GM12878 (cell line): ENCODE measurements at regions not wholly inside any gene's neighbourhood (a gene's known extent, or its start where the extent isn't known, plus 50 kb on each side); places are given as distances from the start of the nearest gene placed in this dataset.
A peak's percentile ranks its signal among the peaks of the same experiment; 100 is the strongest.

Source experiments
- ATAC-seq: fragments of 200-7000 bp; cut with Tn5 transposase; 3 replicates; pipeline ENCODE4 v1.9.1; 2020; ENCODE audit warnings: mild to moderate bottlenecking, moderate library complexity
- BruUV-seq: library from RNA; stranded (reverse); fragments of 400-500 nt; replicated peaks from 2 replicates; lab custom pipeline; 2021; lab: Mats Ljungman, UMichigan
- CTCF ChIA-PET: fragments of 300-600 bp; sonication (Branson Sonifier 250); formaldehyde crosslinking; extraction: SDS; loops from one replicate; lab custom pipeline; 2021; ENCODE audit warnings: inconsistent platforms; lab: Yijun Ruan, JAX
- POLR2A ChIA-PET: fragments of 350-600 bp; formaldehyde crosslinking; extraction: SDS; loops from one replicate; lab custom pipeline; 2021; ENCODE audit warnings: inconsistent platforms; lab: Charles Lee
- RAD21 ChIA-PET: fragments of 300-600 bp; sonication (Branson Sonifier 250); formaldehyde crosslinking; loops from one replicate; lab custom pipeline; 2023; ENCODE audit warnings: antibody characterized with exemption; ENCODE audit not compliant: unreplicated experiment; lab: Charles Lee
- SMC1A ChIA-PET: fragments of 300-600 bp; sonication (Branson Sonifier 250); formaldehyde crosslinking; loops from one replicate; lab custom pipeline; 2023; ENCODE audit not compliant: unreplicated experiment, uncharacterized antibody; lab: Charles Lee
- DNase-seq: peaks from one replicate; pipeline ENCODE4 v3.0.0-alpha.2; 2011; ENCODE audit warnings: low read depth, low spot score
- FAIRE-seq: peaks from 3 replicates; lab custom pipeline; 2011; peaks lifted over from hg19 to GRCh38; lab: Jason Lieb, UNC
- H2AFZ ChIP-seq: 2 replicates; pipeline ENCODE4 v1.6.0; 2011; ENCODE audit warnings: low read depth, low read length, control low read depth; ENCODE audit not compliant: control insufficient read depth
- H3K27ac ChIP-seq: 2 replicates; pipeline ENCODE4 v1.5.1; 2011; ENCODE audit warnings: control low read depth; ENCODE audit not compliant: control insufficient read depth, insufficient read depth
- H3K27me3 ChIP-seq, 2 experiments: replicated peaks in 1 of 2; 2 replicates each; pipeline versions ENCODE4 v1.6.0 to v1.6.1; 2011; ENCODE audit warnings: low read length in 1 of 2; ENCODE audit not compliant: control insufficient read depth in 2 of 2, insufficient read depth in 2 of 2
- H3K36me3 ChIP-seq, 2 experiments: 2 replicates each; pipeline ENCODE4 v1.5.1; 2011; ENCODE audit warnings: low read length in 1 of 2; ENCODE audit not compliant: control insufficient read depth in 2 of 2, insufficient read depth in 2 of 2
- H3K4me1 ChIP-seq: 2 replicates; pipeline ENCODE4 v1.6.1; 2011; ENCODE audit warnings: mild to moderate bottlenecking, low read length, moderate library complexity, mixed read lengths; ENCODE audit not compliant: control insufficient read depth, insufficient read depth
- H3K4me2 ChIP-seq: 2 replicates; pipeline ENCODE4 v1.6.0; 2011; ENCODE audit warnings: control low read depth; ENCODE audit not compliant: control insufficient read depth, insufficient read depth
- H3K4me3 ChIP-seq: fragments of 200-600 bp; sonication (generic); 2 replicates; pipeline ENCODE4 v1.5.1; 2016
- H3K79me2 ChIP-seq: 2 replicates; pipeline ENCODE4 v1.6.0; 2011; ENCODE audit warnings: low read length; ENCODE audit not compliant: control insufficient read depth, insufficient read depth
- H3K9ac ChIP-seq: 2 replicates; pipeline ENCODE4 v1.8.0; 2011; ENCODE audit warnings: low read length, control low read depth, mixed read lengths; ENCODE audit not compliant: control insufficient read depth, insufficient read depth
- H3K9me3 ChIP-seq: replicated peaks from 3 replicates; pipeline ENCODE4 v1.5.1; 2011; ENCODE audit warnings: mild to moderate bottlenecking, low read length; ENCODE audit not compliant: control insufficient read depth, insufficient read depth
- H4K20me1 ChIP-seq: 2 replicates; pipeline ENCODE4 v1.6.0; 2011; ENCODE audit not compliant: control insufficient read depth, insufficient read depth
- ATF7 ChIP-seq: fragments of 450-650 bp; IDR thresholded peaks from 2 replicates; pipeline ENCODE4 v1.6.1; 2016; ENCODE audit warnings: low read depth, mild to moderate bottlenecking
- CBX5 ChIP-seq: sonication (generic); IDR thresholded peaks from 2 replicates; pipeline ENCODE4 v1.6.1; 2016; ENCODE audit warnings: low read depth, moderate library complexity, mild to moderate bottlenecking, inconsistent platforms
- DPF2 ChIP-seq: fragments of 450-650 bp; IDR thresholded peaks from 2 replicates; pipeline ENCODE4 v1.6.1; 2017; ENCODE audit warnings: mild to moderate bottlenecking
- FOXM1 ChIP-seq: IDR thresholded peaks from 2 replicates; pipeline ENCODE4 v1.6.1; 2012; ENCODE audit warnings: low read depth, mild to moderate bottlenecking, inconsistent platforms, low read length, moderate library complexity
- IKZF2 ChIP-seq, 2 experiments: fragments of 450-650 bp; IDR thresholded peaks; 2 replicates each; pipeline ENCODE4 v1.6.1; 2017; ENCODE audit warnings: mild to moderate bottlenecking in 2 of 2, moderate library complexity in 2 of 2
- JUND ChIP-seq: IDR thresholded peaks from 2 replicates; pipeline ENCODE4 v1.6.1; 2012; ENCODE audit warnings: low read depth, mild to moderate bottlenecking, low read length, improper control_type of control experiment, moderate library complexity
- KDM1A ChIP-seq: fragments of 200-600 bp; sonication (generic); IDR thresholded peaks from 2 replicates; pipeline ENCODE4 v1.6.1; 2016; ENCODE audit warnings: borderline replicate concordance
- MTA2 ChIP-seq: fragments of 450-650 bp; IDR thresholded peaks from 2 replicates; pipeline ENCODE4 v1.6.1; 2016; ENCODE audit warnings: low read depth, mild to moderate bottlenecking, moderate library complexity
- PAX5 ChIP-seq: IDR thresholded peaks from 2 replicates; pipeline ENCODE4 v1.6.1; 2011; ENCODE audit warnings: low read depth, low read length, borderline replicate concordance
- RAD21 ChIP-seq: IDR thresholded peaks from 2 replicates; pipeline ENCODE4 v1.6.1; 2011; ENCODE audit warnings: mild to moderate bottlenecking, low read depth, low read length, moderate library complexity; ENCODE audit not compliant: insufficient read depth
- REST ChIP-seq: IDR thresholded peaks from 2 replicates; pipeline ENCODE4 v1.6.1; 2012; ENCODE audit warnings: mild to moderate bottlenecking, low read depth, low read length
- SMAD1 ChIP-seq: fragments of 450-650 bp; IDR thresholded peaks from 2 replicates; pipeline ENCODE4 v1.6.1; 2018; ENCODE audit warnings: mild to moderate bottlenecking, low read depth; ENCODE audit not compliant: partially characterized antibody
- SRF ChIP-seq, 2 experiments: IDR thresholded peaks; 2 replicates each; pipeline ENCODE4 v1.6.1; 2011; ENCODE audit warnings: low read depth in 2 of 2, low read length in 2 of 2, mild to moderate bottlenecking in 1 of 2, moderate library complexity in 1 of 2
- STAT1 ChIP-seq: fragments of 450-650 bp; conservative IDR thresholded peaks from 2 replicates; pipeline ENCODE4 v1.6.1; 2014; ENCODE audit warnings: antibody characterized with exemption, mild to moderate bottlenecking
- TARDBP ChIP-seq: IDR thresholded peaks from 2 replicates; pipeline ENCODE4 v1.6.1; 2016; ENCODE audit warnings: borderline replicate concordance
- YY1 ChIP-seq: IDR thresholded peaks from 2 replicates; pipeline ENCODE4 v1.6.1; 2011; ENCODE audit warnings: low read depth, mild to moderate bottlenecking, low read length
- ZBED1 ChIP-seq: IDR thresholded peaks from 2 replicates; pipeline ENCODE4 v1.6.1; 2016; ENCODE audit warnings: borderline replicate concordance
- ZNF24 ChIP-seq: fragments of 450-650 bp; IDR thresholded peaks from 2 replicates; pipeline ENCODE4 v1.6.1; 2017; ENCODE audit warnings: antibody characterized with exemption, mild to moderate bottlenecking
- WGBS: methylation state at CpG from one replicate; pipeline ENCODE4 v1.1.6; 2016; ENCODE audit warnings: low lambda C conversion rate; ENCODE audit not compliant: insufficient replicate concordance, insufficient coverage; ENCODE audit errors: missing lambda C conversion rate; 5-methylcytosine and 5-hydroxymethylcytosine counted together
- in situ Hi-C: fragments of 300-500 bp; cut with MboI; formaldehyde crosslinking; loops from 9 replicates; pipeline ENCODE4 v1.14.3; 2018; ENCODE audit warnings: mixed read lengths
- intact Hi-C: fragments of 100-400 bp; cut with micrococcal nuclease; formaldehyde crosslinking; loops from one replicate; pipeline ENCODE4 v1.14.2; 2022; ENCODE audit not compliant: unreplicated experiment
- TF ChIP-seq, protein P1 (sequence below): IDR thresholded peaks from 2 replicates; pipeline ENCODE4 v1.6.1; 2012; ENCODE audit warnings: low read depth, low read length, improper control_type of control experiment
- TF ChIP-seq, protein P2 (sequence below): fragments of 450-650 bp; IDR thresholded peaks from 2 replicates; pipeline ENCODE4 v1.6.1; 2017; ENCODE audit warnings: low read depth, mild to moderate bottlenecking, moderate library complexity

- no peak for TF ChIP-seq REST
These were observed 256.9 kb upstream of the SESN3 start (continued) for GRCh38 chr11:95487938-95488337.

DNA sequence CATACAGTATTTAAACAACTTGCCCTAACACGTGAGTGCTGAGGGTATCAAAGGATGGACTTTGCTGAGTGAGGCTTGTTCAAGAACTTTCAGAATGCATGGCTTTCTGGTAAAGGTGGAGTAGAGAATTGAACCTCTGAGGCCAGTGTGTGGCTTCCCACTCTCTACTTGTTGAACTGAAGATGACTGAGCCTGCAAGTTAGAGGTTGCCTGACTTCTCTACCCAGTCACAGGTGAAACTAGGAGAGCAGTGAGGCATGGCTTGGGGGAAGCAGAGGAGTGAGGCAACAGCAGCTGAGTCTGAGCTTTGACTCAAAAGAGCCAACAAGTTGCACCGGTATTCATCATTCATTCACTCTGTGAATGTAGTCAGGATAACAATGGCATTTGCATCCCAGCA is 256.4 kb upstream of the SESN3 start:
- 0% methylated on average over 2 of the region's 2 CpGs for WGBS
- FAIRE-seq (peak; percentile 90), ATAC-seq (peak; percentile 100), DNase-seq (peak; percentile 83)
- POLR2A ChIA-PET: interaction anchor here (0.7 to 1.1 kb wide), 3 partner anchors 43 to 205 kb away, joined by 3 to 4 read pairs (median 4); no protein-coding TSS in a partner anchor
- no peaks in the 10 kb centered on the region for H4K20me1 ChIP-seq
- peak overlapping the region; percentile 8; the same call in 1 of the 2 replicates for H3K4me2 ChIP-seq
- no peak overlapping the region for H2AFZ ChIP-seq
- H3K9ac ChIP-seq: no peak overlapping the region
- H3K9me3 ChIP-seq: no peaks in the 10 kb centered on the region
- in situ Hi-C loops: no loop called here
- peaks cover 4% of the 10 kb centered on the region; the same call in 1 of the 2 replicates for H3K4me1 ChIP-seq
- RAD21 ChIA-PET: interaction anchor here (0.6 to 1.6 kb wide), 11 partner anchors 19 to 333 kb away, joined by 3 to 5 read pairs (median 3); no protein-coding TSS in a partner anchor
- no peaks in the 10 kb centered on the region for H3K36me3 ChIP-seq
- H3K4me3 ChIP-seq: no peak overlapping the region
- CTCF ChIA-PET: interaction anchor here (0.8 to 1.4 kb wide), 3 partner anchors 21 to 335 kb away, joined by 3 read pairs; no protein-coding TSS in a partner anchor
- intact Hi-C loops: loop anchor here (10.0 kb wide), 1 partner anchor 217 kb away; no protein-coding TSS in a partner anchor
- no peak overlapping the region for H3K27ac ChIP-seq
- H3K27me3 ChIP-seq: peaks cover 0 to 2% of the 10 kb centered on the region in 2 experiments; a peak in 1 of 4 replicates
- BruUV-seq: no TSS peak
- H3K79me2 ChIP-seq: no peaks in the 10 kb centered on the region
- SMC1A ChIA-PET: interaction anchor here (0.5 to 2.3 kb wide), 11 partner anchors 9 to 333 kb away, joined by 3 to 9 read pairs (median 4); partner anchors contain the start of gene SESN3
- TF ChIP-seq, protein P1, sequence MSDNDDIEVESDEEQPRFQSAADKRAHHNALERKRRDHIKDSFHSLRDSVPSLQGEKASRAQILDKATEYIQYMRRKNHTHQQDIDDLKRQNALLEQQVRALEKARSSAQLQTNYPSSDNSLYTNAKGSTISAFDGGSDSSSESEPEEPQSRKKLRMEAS: no peak
- no peak for TF ChIP-seq FOXM1
- peak; percentile 47; the same call in 1 of the 2 replicates for TF ChIP-seq ATF7
- TF ChIP-seq STAT1: no peak
- peak; percentile 73; the same call in 1 of the 2 replicates for TF ChIP-seq MTA2
- no peak for TF ChIP-seq KDM1A
- TF ChIP-seq JUND: no peak
- TF ChIP-seq CBX5: peak; percentile 78; the same call in 1 of the 2 replicates
- no peak for TF ChIP-seq YY1
- TF ChIP-seq DPF2: peak; percentile 54; the same call in 1 of the 2 replicates
- no peak for TF ChIP-seq ZBED1
- no peak for TF ChIP-seq TARDBP
- no peak for TF ChIP-seq SRF (IDR thresholded peaks at IDR 0.05; ENCODE audit: low read depth in 2 of 2, low read length in 2 of 2)
- peak; percentile 98 for TF ChIP-seq PAX5
- TF ChIP-seq ZNF24: peak; percentile 93
- no peak for TF ChIP-seq RAD21
- TF ChIP-seq IKZF2 (IDR thresholded peaks at IDR 0.05): peak; percentile 51 to 78; a peak in 3 of 4 replicates
- TF ChIP-seq SMAD1: no peak
- TF ChIP-seq, protein P2, sequence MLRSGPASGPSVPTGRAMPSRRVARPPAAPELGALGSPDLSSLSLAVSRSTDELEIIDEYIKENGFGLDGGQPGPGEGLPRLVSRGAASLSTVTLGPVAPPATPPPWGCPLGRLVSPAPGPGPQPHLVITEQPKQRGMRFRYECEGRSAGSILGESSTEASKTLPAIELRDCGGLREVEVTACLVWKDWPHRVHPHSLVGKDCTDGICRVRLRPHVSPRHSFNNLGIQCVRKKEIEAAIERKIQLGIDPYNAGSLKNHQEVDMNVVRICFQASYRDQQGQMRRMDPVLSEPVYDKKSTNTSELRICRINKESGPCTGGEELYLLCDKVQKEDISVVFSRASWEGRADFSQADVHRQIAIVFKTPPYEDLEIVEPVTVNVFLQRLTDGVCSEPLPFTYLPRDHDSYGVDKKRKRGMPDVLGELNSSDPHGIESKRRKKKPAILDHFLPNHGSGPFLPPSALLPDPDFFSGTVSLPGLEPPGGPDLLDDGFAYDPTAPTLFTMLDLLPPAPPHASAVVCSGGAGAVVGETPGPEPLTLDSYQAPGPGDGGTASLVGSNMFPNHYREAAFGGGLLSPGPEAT: peak; percentile 57; the same call in 1 of the 2 replicates
